ENCODE measurements at regions not wholly inside any gene's neighbourhood (a gene's known extent, or its start where the extent isn't known, plus 50 kb on each side); places are given as distances from the start of the nearest gene placed in this dataset.

- no peak for TF ChIP-seq TAF1 (IDR thresholded peaks at IDR 0.05; ENCODE audit: borderline replicate concordance, low read depth, low read length)
- TF ChIP-seq POLR2A (IDR thresholded peaks at IDR 0.05; ENCODE audit: low read depth, low read length) = no peak
These were observed 815.5 kb downstream of the BCKDHB start for GRCh38 chr6:80921861-80922460.
